LNCaP clone FGC (cell line): ENCODE measurements at regions not wholly inside any gene's neighbourhood (a gene's known extent, or its start where the extent isn't known, plus 50 kb on each side); places are given as distances from the start of the nearest gene placed in this dataset.

Source experiments
- DNase-seq: peaks from one replicate; pipeline ENCODE4 v3.0.0-alpha.2; 2011; ENCODE audit warnings: low read depth
- H3K4me3 ChIP-seq: 2 replicates; pipeline ENCODE4 v1.5.1; 2011; ENCODE audit warnings: mild to moderate bottlenecking, low read depth, low read length, control low read depth
- CTCF ChIP-seq: IDR thresholded peaks from 2 replicates; pipeline ENCODE4 v1.5.1; 2012; ENCODE audit warnings: mild to moderate bottlenecking; ENCODE audit not compliant: control insufficient read depth, insufficient read depth; ENCODE audit errors: extremely low read depth

GRCh38 chr1:208628022-208628914, 384.1 kb upstream of the PLXNA2 start:
- DNase-seq = no peak
- no peak for TF ChIP-seq CTCF
- no peak overlapping the region for H3K4me3 ChIP-seq

GRCh38 chr1:208631092-208631491, 386.9 kb upstream of the PLXNA2 start:
- DNase-seq = no peak
- no peak for TF ChIP-seq CTCF
- H3K4me3 ChIP-seq = no peak overlapping the region

GRCh38 chr1:208631506-208631905, 387.3 kb upstream of the PLXNA2 start:
- no peak for TF ChIP-seq CTCF
- no peak overlapping the region for H3K4me3 ChIP-seq
- DNase-seq = no peak

- H3K4me3 ChIP-seq = no peak overlapping the region
- DNase-seq = no peak
- no peak for TF ChIP-seq CTCF
Measured at GRCh38 chr1:208634346-208635140, 390.4 kb upstream of the PLXNA2 start.

GRCh38 chr1:208637181-208637580, 393.0 kb upstream of the PLXNA2 start:
- no peak for DNase-seq
- H3K4me3 ChIP-seq = no peak overlapping the region
- no peak for TF ChIP-seq CTCF

- no peak overlapping the region for H3K4me3 ChIP-seq
- no peak for TF ChIP-seq CTCF
- DNase-seq = no peak
Measured at GRCh38 chr1:208639382-208639781, 395.2 kb upstream of the PLXNA2 start.

GRCh38 chr1:208640295-208640694, 396.1 kb upstream of the PLXNA2 start:
- H3K4me3 ChIP-seq = no peak overlapping the region
- DNase-seq = no peak
- TF ChIP-seq CTCF = no peak
